Neutrophil (primary cell): ENCODE measurements at regions not wholly inside any gene's neighbourhood (a gene's known extent, or its start where the extent isn't known, plus 50 kb on each side); places are given as distances from the start of the nearest gene placed in this dataset.

Source experiments
- H3K27ac ChIP-seq: fragments of 200-600 bp; sonication (generic); 2 replicates; pipeline ENCODE4 v1.5.1; 2016; ENCODE audit warnings: mild to moderate bottlenecking, moderate library complexity
- H3K27me3 ChIP-seq: fragments of 200-600 bp; sonication (generic); 2 replicates; pipeline ENCODE4 v1.6.0; 2016; ENCODE audit warnings: mild to moderate bottlenecking
- H3K36me3 ChIP-seq: fragments of 200-600 bp; sonication (generic); 2 replicates; pipeline ENCODE4 v1.5.1; 2017
- H3K4me1 ChIP-seq, 2 experiments: fragments of 200-600 bp in 1 of 2; sonication (generic) in 1 of 2; 1 replicate in 1 of 2; 2 replicates in 1 of 2; pipeline versions ENCODE4 v1.5.1 to v1.6.1; 2013 to 2016; ENCODE audit warnings: low read depth in 1 of 2, low read length in 1 of 2, mild to moderate bottlenecking in 1 of 2, moderate library complexity in 1 of 2; ENCODE audit not compliant: control insufficient read depth in 1 of 2, insufficient read depth in 1 of 2
- H3K4me3 ChIP-seq, 2 experiments: fragments of 200-600 bp in 1 of 2; sonication (generic) in 1 of 2; 1 replicate in 1 of 2; 2 replicates in 1 of 2; pipeline ENCODE4 v1.5.1; 2013 to 2016; ENCODE audit warnings: low read depth in 1 of 2, low read length in 1 of 2, mild to moderate bottlenecking in 1 of 2, moderate library complexity in 1 of 2
- H3K9me3 ChIP-seq: fragments of 200-600 bp; sonication (generic); 2 replicates; pipeline ENCODE4 v1.5.1; 2016
- CTCF ChIP-seq: fragments of 200-600 bp; sonication (generic); IDR thresholded peaks from 2 replicates; pipeline ENCODE4 v1.5.1; 2016; ENCODE audit warnings: antibody characterized with exemption

- Histone ChIP-seq H3K27me3 (no peaks in the 10 kb centered on the region), H3K36me3 (no peaks in the 10 kb centered on the region), H3K4me1 (no peaks in the 10 kb centered on the region), H3K4me3 (no peak overlapping the region), H3K9me3 (no peaks in the 10 kb centered on the region), H3K27ac (no peak overlapping the region)
- no peak for TF ChIP-seq CTCF
These were observed 2208.6 kb downstream of the MRPL39 start for GRCh38 chr21:23398726-23399125.

- Histone ChIP-seq H3K4me1 (no peaks in the 10 kb centered on the region), H3K27me3 (no peaks in the 10 kb centered on the region), H3K36me3 (no peaks in the 10 kb centered on the region), H3K27ac (no peak overlapping the region), H3K9me3 (no peaks in the 10 kb centered on the region), H3K4me3 (no peak overlapping the region)
- TF ChIP-seq CTCF = no peak
These were observed 2212.8 kb downstream of the MRPL39 start for GRCh38 chr21:23394458-23394857.

DNA sequence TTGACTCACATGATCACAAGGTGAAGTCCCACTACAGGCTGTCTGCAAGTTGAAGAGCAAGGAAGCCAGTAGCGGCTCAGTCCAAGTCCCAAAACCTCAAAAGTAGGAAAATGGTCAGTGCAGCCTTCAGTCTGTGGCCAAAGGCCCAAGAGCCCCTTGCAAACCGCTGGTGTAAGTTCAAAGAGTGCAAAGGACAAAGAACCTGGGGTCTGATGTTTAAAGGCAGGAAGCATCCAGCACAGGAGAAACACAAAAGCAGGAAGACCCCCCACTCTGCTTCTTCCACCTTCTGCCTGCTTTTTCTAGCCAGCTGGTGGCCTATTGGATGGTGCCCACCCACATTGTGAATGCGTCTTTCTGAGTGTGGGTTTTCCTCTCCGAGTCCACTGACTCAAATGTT, 2222.6 kb downstream of the MRPL39 start:
- Histone ChIP-seq H3K27me3 (no peaks in the 10 kb centered on the region), H3K36me3 (no peaks in the 10 kb centered on the region), H3K4me3 (no peak overlapping the region), H3K4me1 (no peaks in the 10 kb centered on the region), H3K9me3 (no peaks in the 10 kb centered on the region), H3K27ac (no peak overlapping the region)
- no peak for TF ChIP-seq CTCF

GRCh38 chr21:23374155-23374554, 2233.1 kb downstream of the MRPL39 start:
- H3K27ac ChIP-seq = no peak overlapping the region
- no peak overlapping the region for H3K4me3 ChIP-seq
- no peak for TF ChIP-seq CTCF
- no peaks in the 10 kb centered on the region for H3K9me3 ChIP-seq
- H3K36me3 ChIP-seq = no peaks in the 10 kb centered on the region
- H3K4me1 ChIP-seq = no peaks in the 10 kb centered on the region
- H3K27me3 ChIP-seq = no peaks in the 10 kb centered on the region

DNA sequence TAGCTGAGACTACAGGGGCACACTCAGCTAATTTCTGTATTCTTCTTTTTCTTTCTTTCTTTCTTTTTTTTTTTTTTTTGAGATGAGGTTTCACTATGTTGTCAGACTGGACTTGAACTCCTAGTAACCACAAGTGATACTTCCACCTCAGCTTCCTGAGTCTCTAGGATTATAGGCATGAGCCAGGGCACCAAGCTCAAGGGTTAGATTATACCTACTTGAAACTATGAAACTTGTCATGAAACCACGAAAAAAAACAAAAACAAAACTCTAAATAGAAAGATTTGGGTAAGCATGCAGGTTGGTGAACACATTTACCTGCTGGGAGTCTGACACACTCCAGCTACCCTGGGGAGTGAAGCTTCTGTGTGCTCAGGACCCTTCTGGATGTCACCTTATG, 2250.4 kb downstream of the MRPL39 start:
- Histone ChIP-seq H3K4me1 (no peaks in the 10 kb centered on the region), H3K9me3 (no peaks in the 10 kb centered on the region), H3K27ac (no peak overlapping the region), H3K36me3 (no peaks in the 10 kb centered on the region), H3K27me3 (no peaks in the 10 kb centered on the region), H3K4me3 (no peak overlapping the region)
- TF ChIP-seq CTCF = no peak

- no peak for TF ChIP-seq CTCF
- no peaks in the 10 kb centered on the region for H3K9me3 ChIP-seq
- no peak overlapping the region for H3K27ac ChIP-seq
- H3K36me3 ChIP-seq = no peaks in the 10 kb centered on the region
- H3K27me3 ChIP-seq = no peaks in the 10 kb centered on the region
- no peak overlapping the region for H3K4me3 ChIP-seq
- no peaks in the 10 kb centered on the region for H3K4me1 ChIP-seq
These were observed 2291.1 kb downstream of the MRPL39 start for GRCh38 chr21:23316190-23316589.
